CD14-positive monocyte (primary cell): ENCODE measurements at regions not wholly inside any gene's neighbourhood (a gene's known extent, or its start where the extent isn't known, plus 50 kb on each side); places are given as distances from the start of the nearest gene placed in this dataset.
"Not testable (repeated sequence)": the region's sequence is repeated elsewhere in the genome, so short reads cannot be mapped to it uniquely, and the experiment has no call there.

Source experiments
- DNase-seq, 3 donors: peaks; one replicate each; pipeline ENCODE4 v3.0.0-alpha.2; 2011 to 2022
- H2AFZ ChIP-seq: 2 replicates; pipeline ENCODE4 v1.6.0; 2012; ENCODE audit warnings: mild to moderate bottlenecking, low read depth, low read length, inconsistent platforms; ENCODE audit not compliant: insufficient read depth, poor library complexity, severe bottlenecking
- H3K27ac ChIP-seq, 2 donors: 1 replicate in 1 of 2; 2 replicates in 1 of 2; pipeline ENCODE4 v1.5.1; 2012 to 2013; ENCODE audit warnings: low read length in 2 of 2, control low read depth in 1 of 2, inconsistent platforms in 1 of 2, low read depth in 1 of 2, mild to moderate bottlenecking in 1 of 2
- H3K27me3 ChIP-seq, 2 donors: one replicate each; pipeline versions ENCODE4 v1.6.0 to v1.6.1; 2011 to 2013; ENCODE audit warnings: low read length in 2 of 2; ENCODE audit not compliant: control insufficient read depth in 2 of 2, insufficient read depth in 2 of 2
- H3K36me3 ChIP-seq, 2 donors: replicated peaks in 1 of 2; 1 replicate in 1 of 2; 2 replicates in 1 of 2; pipeline versions ENCODE4 v1.5.1 to v1.6.1; 2012 to 2013; ENCODE audit warnings: low read length in 2 of 2, control low read depth in 1 of 2, inconsistent platforms in 1 of 2, mild to moderate bottlenecking in 1 of 2; ENCODE audit not compliant: insufficient read depth in 2 of 2, control insufficient read depth in 1 of 2
- H3K4me1 ChIP-seq, 2 donors: 1 replicate in 1 of 2; 2 replicates in 1 of 2; pipeline versions ENCODE4 v1.5.1 to v1.6.1; 2012 to 2013; ENCODE audit warnings: low read length in 2 of 2, control low read depth in 1 of 2, inconsistent platforms in 1 of 2, mild to moderate bottlenecking in 1 of 2, moderate library complexity in 1 of 2; ENCODE audit not compliant: insufficient read depth in 2 of 2, control insufficient read depth in 1 of 2
- H3K4me2 ChIP-seq: replicated peaks from 2 replicates; pipeline ENCODE3; 2012; ENCODE audit warnings: low read length, moderate library complexity, mild to moderate bottlenecking; ENCODE audit not compliant: poor library complexity, severe bottlenecking; ENCODE audit errors: extremely low read depth
- H3K4me3 ChIP-seq, 3 experiments: fragments of 200-600 bp in 1 of 3; sonication (generic) in 1 of 3; replicated peaks in 1 of 3; 1 replicate in 2 of 3; 2 replicates in 1 of 3; pipeline ENCODE4 v1.5.1; 2011 to 2013; ENCODE audit warnings: low read length in 3 of 3, mild to moderate bottlenecking in 3 of 3, control low read depth in 2 of 3, low read depth in 2 of 3, inconsistent platforms in 1 of 3, moderate library complexity in 1 of 3
- H3K79me2 ChIP-seq: 2 replicates; pipeline ENCODE4 v1.6.0; 2012; ENCODE audit warnings: mild to moderate bottlenecking, control low read depth, inconsistent platforms, low read length, moderate library complexity; ENCODE audit not compliant: insufficient read depth
- H3K9ac ChIP-seq: 2 replicates; pipeline ENCODE4 v1.6.0; 2017; ENCODE audit warnings: low read length, mild to moderate bottlenecking; ENCODE audit not compliant: insufficient read depth, poor library complexity, severe bottlenecking
- H3K9me3 ChIP-seq, 2 donors: replicated peaks in 1 of 2; 1 replicate in 1 of 2; 2 replicates in 1 of 2; pipeline versions ENCODE4 v1.5.1 to v1.6.1; 2012 to 2013; ENCODE audit warnings: low read length in 2 of 2, control low read depth in 1 of 2; ENCODE audit not compliant: control insufficient read depth in 1 of 2, insufficient read depth in 1 of 2
- H4K20me1 ChIP-seq: 2 replicates; pipeline ENCODE4 v1.6.0; 2012; ENCODE audit warnings: mild to moderate bottlenecking, low read length, control low read depth, moderate library complexity; ENCODE audit not compliant: insufficient read depth
- H3K27ac Mint-ChIP-seq, 7 donors: one replicate each; pipeline ENCODE4 v1.8.0; 2020; ENCODE audit warnings: mild to moderate bottlenecking in 7 of 7, mixed read lengths in 7 of 7, moderate library complexity in 6 of 7, inconsistent platforms in 2 of 7
- H3K27me3 Mint-ChIP-seq, 3 donors: one replicate each; pipeline ENCODE4 v1.8.0; 2021 to 2022; ENCODE audit warnings: low read depth in 3 of 3, mild to moderate bottlenecking in 3 of 3, mixed read lengths in 3 of 3, moderate library complexity in 3 of 3, inconsistent platforms in 1 of 3
- H3K36me3 Mint-ChIP-seq, 2 donors: one replicate each; pipeline ENCODE4 v1.8.0; 2020; ENCODE audit warnings: mixed read lengths in 2 of 2, inconsistent platforms in 1 of 2, mild to moderate bottlenecking in 1 of 2
- H3K4me1 Mint-ChIP-seq: one replicate; pipeline ENCODE4 v1.8.0; 2020; ENCODE audit warnings: mild to moderate bottlenecking, mixed read lengths
- H3K4me3 Mint-ChIP-seq, 2 donors: one replicate each; pipeline ENCODE4 v1.8.0; 2020; ENCODE audit warnings: mild to moderate bottlenecking in 2 of 2, mixed read lengths in 2 of 2, moderate library complexity in 1 of 2
- H3K9me3 Mint-ChIP-seq, 7 donors: one replicate each; pipeline ENCODE4 v1.8.0; 2020 to 2022; ENCODE audit warnings: mixed read lengths in 7 of 7, mild to moderate bottlenecking in 6 of 7, moderate library complexity in 6 of 7, inconsistent platforms in 2 of 7
- WGBS: methylation state at CpG from one replicate; pipeline ENCODE4 v1.1.5; 2013; ENCODE audit warnings: missing lambda C conversion rate; ENCODE audit not compliant: insufficient coverage; 5-methylcytosine and 5-hydroxymethylcytosine counted together
- intact Hi-C, 2 donors: fragments of 100-400 bp; cut with micrococcal nuclease; formaldehyde crosslinking; loops; one replicate each; pipeline versions ENCODE4 v1.15.0 to v1.15.1; 2023

GRCh38 chr22:11561744-11562143 lies 3966.2 kb upstream of the OR11H1 start:
- H3K27me3 Mint-ChIP-seq, H3K4me3 ChIP-seq, H3K36me3 Mint-ChIP-seq, H2AFZ ChIP-seq, H3K36me3 ChIP-seq, intact Hi-C loops, H3K4me2 ChIP-seq, DNase-seq, H3K9ac ChIP-seq, H3K79me2 ChIP-seq, H3K4me1 ChIP-seq, H4K20me1 ChIP-seq, H3K27me3 ChIP-seq, H3K27ac ChIP-seq, H3K4me1 Mint-ChIP-seq, H3K27ac Mint-ChIP-seq: not testable (repeated sequence)
- Mint-ChIP-seq H3K4me3 (peak overlapping the region in 1 of 2 donors; percentile 7), H3K9me3 (peaks cover 10 to 25% (median 20%) of the 10 kb centered on the region in 7 donors)
- H3K9me3 ChIP-seq: peaks cover 14 to 15% of the 10 kb centered on the region in 2 donors
- WGBS: 62% methylated on average over 12 of the region's 17 CpGs

- H3K36me3 Mint-ChIP-seq, H4K20me1 ChIP-seq, H3K36me3 ChIP-seq, H3K27me3 ChIP-seq, H2AFZ ChIP-seq, H3K9ac ChIP-seq, intact Hi-C loops, H3K4me1 ChIP-seq, H3K4me3 ChIP-seq, H3K27ac Mint-ChIP-seq, H3K4me1 Mint-ChIP-seq, H3K4me2 ChIP-seq, H3K27me3 Mint-ChIP-seq, H3K79me2 ChIP-seq, H3K4me3 Mint-ChIP-seq, H3K27ac ChIP-seq, DNase-seq: not testable (repeated sequence)
- H3K9me3 ChIP-seq: peaks cover 44 to 61% of the 10 kb centered on the region in 2 donors
- WGBS: 80% methylated on average over 9 of the region's 11 CpGs
- peaks cover 20 to 68% (median 44%) of the 10 kb centered on the region in 7 donors for H3K9me3 Mint-ChIP-seq
Measured at GRCh38 chr22:11568837-11569563, 3959.0 kb upstream of the OR11H1 start.

- not testable (repeated sequence) for H3K36me3 Mint-ChIP-seq, H3K4me2 ChIP-seq
Measured at GRCh38 chr22:11569564-11569940, 3958.4 kb upstream of the OR11H1 start.

GRCh38 chr22:11573154-11573553 lies 3954.8 kb upstream of the OR11H1 start:
- H3K79me2 ChIP-seq, H3K36me3 ChIP-seq, DNase-seq, H3K27ac Mint-ChIP-seq, H2AFZ ChIP-seq, H3K4me3 Mint-ChIP-seq, H4K20me1 ChIP-seq, H3K4me3 ChIP-seq, intact Hi-C loops, H3K4me1 Mint-ChIP-seq, H3K27ac ChIP-seq, H3K27me3 ChIP-seq, H3K27me3 Mint-ChIP-seq, H3K9ac ChIP-seq, H3K4me1 ChIP-seq, H3K36me3 Mint-ChIP-seq, H3K4me2 ChIP-seq: not testable (repeated sequence)
- peaks cover 36 to 81% (median 68%) of the 10 kb centered on the region in 7 donors for H3K9me3 Mint-ChIP-seq
- H3K9me3 ChIP-seq: peaks cover 67 to 90% of the 10 kb centered on the region in 2 donors
- 65% methylated on average over 4 of the region's 6 CpGs for WGBS

More at GRCh38 chr22:11569564-11569940, 3958.4 kb upstream of the OR11H1 start:
- H3K4me3 Mint-ChIP-seq, H4K20me1 ChIP-seq, H3K4me3 ChIP-seq, H3K27ac Mint-ChIP-seq, H2AFZ ChIP-seq, H3K27ac ChIP-seq, H3K4me1 ChIP-seq, H3K4me1 Mint-ChIP-seq, intact Hi-C loops, DNase-seq, H3K36me3 ChIP-seq, H3K79me2 ChIP-seq, H3K9ac ChIP-seq, H3K27me3 Mint-ChIP-seq, H3K27me3 ChIP-seq: not testable (repeated sequence)
- peaks cover 26 to 73% (median 50%) of the 10 kb centered on the region in 7 donors for H3K9me3 Mint-ChIP-seq
- H3K9me3 ChIP-seq: peaks cover 50 to 67% of the 10 kb centered on the region in 2 donors
- WGBS: 76% methylated on average over 5 of the region's 5 CpGs
